ENCODE measurements at regions not wholly inside any gene's neighbourhood (a gene's known extent, or its start where the extent isn't known, plus 50 kb on each side); places are given as distances from the start of the nearest gene placed in this dataset.

GRCh38 chr1:81326212-81326611 is 474.5 kb upstream of the ADGRL2 start:
- no peak for TF ChIP-seq EZH2phosphoT487 (conservative IDR thresholded peaks at IDR 0.05; ENCODE audit: low read length)
- TF ChIP-seq, protein P1, sequence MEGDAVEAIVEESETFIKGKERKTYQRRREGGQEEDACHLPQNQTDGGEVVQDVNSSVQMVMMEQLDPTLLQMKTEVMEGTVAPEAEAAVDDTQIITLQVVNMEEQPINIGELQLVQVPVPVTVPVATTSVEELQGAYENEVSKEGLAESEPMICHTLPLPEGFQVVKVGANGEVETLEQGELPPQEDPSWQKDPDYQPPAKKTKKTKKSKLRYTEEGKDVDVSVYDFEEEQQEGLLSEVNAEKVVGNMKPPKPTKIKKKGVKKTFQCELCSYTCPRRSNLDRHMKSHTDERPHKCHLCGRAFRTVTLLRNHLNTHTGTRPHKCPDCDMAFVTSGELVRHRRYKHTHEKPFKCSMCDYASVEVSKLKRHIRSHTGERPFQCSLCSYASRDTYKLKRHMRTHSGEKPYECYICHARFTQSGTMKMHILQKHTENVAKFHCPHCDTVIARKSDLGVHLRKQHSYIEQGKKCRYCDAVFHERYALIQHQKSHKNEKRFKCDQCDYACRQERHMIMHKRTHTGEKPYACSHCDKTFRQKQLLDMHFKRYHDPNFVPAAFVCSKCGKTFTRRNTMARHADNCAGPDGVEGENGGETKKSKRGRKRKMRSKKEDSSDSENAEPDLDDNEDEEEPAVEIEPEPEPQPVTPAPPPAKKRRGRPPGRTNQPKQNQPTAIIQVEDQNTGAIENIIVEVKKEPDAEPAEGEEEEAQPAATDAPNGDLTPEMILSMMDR (IDR thresholded peaks at IDR 0.05; ENCODE audit: insufficient read depth, low read length, poor library complexity, severe bottlenecking): no peak

Data from SU-DHL-6 (cell line).